IPS DF 6.9 (cell line): ENCODE measurements at regions not wholly inside any gene's neighbourhood (a gene's known extent, or its start where the extent isn't known, plus 50 kb on each side); places are given as distances from the start of the nearest gene placed in this dataset.

Experiments used
- DNase-seq: peaks from one replicate; pipeline ENCODE4 v3.0.0-alpha.2; 2013; ENCODE audit warnings: low read depth, low spot score
- H3K27ac ChIP-seq: one replicate; pipeline ENCODE4 v1.5.1; 2013; ENCODE audit warnings: low read length, control low read depth
- H3K27me3 ChIP-seq: 2 replicates; pipeline ENCODE4 v1.6.1; 2013; ENCODE audit warnings: mild to moderate bottlenecking, low read length; ENCODE audit not compliant: control insufficient read depth, insufficient read depth
- H3K36me3 ChIP-seq: 2 replicates; pipeline ENCODE4 v1.6.1; 2013; ENCODE audit warnings: low read length; ENCODE audit not compliant: control insufficient read depth, insufficient read depth
- H3K4me1 ChIP-seq: 2 replicates; pipeline ENCODE4 v1.6.1; 2013; ENCODE audit warnings: low read length; ENCODE audit not compliant: control insufficient read depth, insufficient read depth
- H3K4me3 ChIP-seq: 2 replicates; pipeline ENCODE4 v1.5.1; 2013; ENCODE audit warnings: mild to moderate bottlenecking, low read length
- H3K9me3 ChIP-seq: 2 replicates; pipeline ENCODE4 v1.6.1; 2013; ENCODE audit warnings: low read length, inconsistent platforms; ENCODE audit not compliant: control insufficient read depth, insufficient read depth
- WGBS: extraction: QIAGEN DNeasy Blood & Tissue Kit; methylation state at CpG from one replicate; pipeline ENCODE4 v1.1.7; 2013; ENCODE audit warnings: mixed read lengths, missing lambda C conversion rate; ENCODE audit not compliant: insufficient read length, insufficient coverage; 5-methylcytosine and 5-hydroxymethylcytosine counted together

- no peak overlapping the region for H3K4me3 ChIP-seq
- no peak for DNase-seq
Measured at GRCh38 chr14:55734731-55735130, 154.7 kb downstream of the KTN1 start.

GRCh38 chr14:55739967-55740648, 160.1 kb downstream of the KTN1 start:
- H3K4me1 ChIP-seq = no peaks in the 10 kb centered on the region
- no peak overlapping the region for H3K27ac ChIP-seq
- no peaks in the 10 kb centered on the region for H3K27me3 ChIP-seq
- no peaks in the 10 kb centered on the region for H3K36me3 ChIP-seq
- no peak overlapping the region for H3K4me3 ChIP-seq
- no CpG with 5 or more reads among the region's 6 CpGs for WGBS
- no peaks in the 10 kb centered on the region for H3K9me3 ChIP-seq
- no peak for DNase-seq

More at GRCh38 chr14:55734731-55735130, 154.7 kb downstream of the KTN1 start:
- Histone ChIP-seq H3K4me1 (no peaks in the 10 kb centered on the region), H3K36me3 (no peaks in the 10 kb centered on the region), H3K9me3 (no peaks in the 10 kb centered on the region), H3K27ac (no peak overlapping the region), H3K27me3 (no peaks in the 10 kb centered on the region)

- DNase-seq = no peak
- H3K4me1 ChIP-seq = no peaks in the 10 kb centered on the region
- H3K36me3 ChIP-seq = no peaks in the 10 kb centered on the region
- no peaks in the 10 kb centered on the region for H3K27me3 ChIP-seq
- WGBS = no CpG with 5 or more reads among the region's 3 CpGs
- H3K4me3 ChIP-seq = no peak overlapping the region
- no peak overlapping the region for H3K27ac ChIP-seq
- H3K9me3 ChIP-seq = no peaks in the 10 kb centered on the region
Measured at GRCh38 chr14:55740649-55740989, 160.6 kb downstream of the KTN1 start.

- H3K27me3 ChIP-seq = no peaks in the 10 kb centered on the region
- DNase-seq = no peak
- H3K4me3 ChIP-seq = no peak overlapping the region
- H3K27ac ChIP-seq = no peak overlapping the region
- no peaks in the 10 kb centered on the region for H3K36me3 ChIP-seq
- no CpG with 5 or more reads among the region's 5 CpGs for WGBS
- H3K4me1 ChIP-seq = no peaks in the 10 kb centered on the region
- no peaks in the 10 kb centered on the region for H3K9me3 ChIP-seq
Measured at GRCh38 chr14:55741240-55741639, 161.2 kb downstream of the KTN1 start.

GRCh38 chr14:55743551-55743950, 163.5 kb downstream of the KTN1 start:
- Histone ChIP-seq H3K4me3 (no peak overlapping the region), H3K9me3 (no peaks in the 10 kb centered on the region), H3K4me1 (no peaks in the 10 kb centered on the region), H3K27ac (no peak overlapping the region), H3K27me3 (peaks cover 1% of the 10 kb centered on the region; the same call in 1 of the 2 replicates), H3K36me3 (no peaks in the 10 kb centered on the region)
- no peak for DNase-seq
- WGBS = no CpG with 5 or more reads among the region's 6 CpGs

GRCh38 chr14:55744321-55744720, 164.3 kb downstream of the KTN1 start:
- Histone ChIP-seq H3K4me3 (no peak overlapping the region), H3K9me3 (no peaks in the 10 kb centered on the region), H3K27ac (no peak overlapping the region), H3K27me3 (peaks cover 1% of the 10 kb centered on the region; the same call in 1 of the 2 replicates), H3K36me3 (no peaks in the 10 kb centered on the region), H3K4me1 (no peaks in the 10 kb centered on the region; the same call in 1 of the 2 replicates)
- WGBS = no CpG with 5 or more reads among the region's 4 CpGs
- DNase-seq = no peak

- WGBS = no CpG with 5 or more reads among the region's 7 CpGs
- no peaks in the 10 kb centered on the region for H3K9me3 ChIP-seq
- no peaks in the 10 kb centered on the region for H3K36me3 ChIP-seq
- no peak overlapping the region for H3K27ac ChIP-seq
- no peak overlapping the region for H3K4me3 ChIP-seq
- H3K27me3 ChIP-seq = peaks cover 1% of the 10 kb centered on the region; the same call in 1 of the 2 replicates
- H3K4me1 ChIP-seq = no peaks in the 10 kb centered on the region; the same call in 1 of the 2 replicates
- no peak for DNase-seq
Measured at GRCh38 chr14:55745906-55746305, 165.9 kb downstream of the KTN1 start.

GRCh38 chr14:55746558-55746957, 166.6 kb downstream of the KTN1 start:
- no peaks in the 10 kb centered on the region for H3K9me3 ChIP-seq
- H3K4me1 ChIP-seq = no peaks in the 10 kb centered on the region; the same call in 1 of the 2 replicates
- DNase-seq = no peak
- WGBS = no CpG with 5 or more reads among the region's 2 CpGs
- no peaks in the 10 kb centered on the region for H3K36me3 ChIP-seq
- H3K4me3 ChIP-seq = no peak overlapping the region
- peaks cover 1% of the 10 kb centered on the region; the same call in 1 of the 2 replicates for H3K27me3 ChIP-seq
- no peak overlapping the region for H3K27ac ChIP-seq

GRCh38 chr14:55747186-55747585, 167.2 kb downstream of the KTN1 start:
- H3K27ac ChIP-seq = no peak overlapping the region
- DNase-seq = no peak

GRCh38 chr14:55749201-55749812, 169.3 kb downstream of the KTN1 start:
- Histone ChIP-seq H3K36me3 (no peaks in the 10 kb centered on the region), H3K9me3 (no peaks in the 10 kb centered on the region), H3K4me1 (no peaks in the 10 kb centered on the region; the same call in 1 of the 2 replicates), H3K27me3 (peaks cover 1% of the 10 kb centered on the region; the same call in 1 of the 2 replicates), H3K27ac (no peak overlapping the region), H3K4me3 (no peak overlapping the region)
- WGBS = no CpG with 5 or more reads among the region's 1 CpG
- DNase-seq = no peak

More at GRCh38 chr14:55747186-55747585, 167.2 kb downstream of the KTN1 start:
- Histone ChIP-seq H3K9me3 (no peaks in the 10 kb centered on the region), H3K36me3 (no peaks in the 10 kb centered on the region), H3K27me3 (peaks cover 1% of the 10 kb centered on the region; the same call in 1 of the 2 replicates), H3K4me1 (no peaks in the 10 kb centered on the region; the same call in 1 of the 2 replicates), H3K4me3 (no peak overlapping the region)
- no CpG with 5 or more reads among the region's 6 CpGs for WGBS
